ENCODE measurements at regions not wholly inside any gene's neighbourhood (a gene's known extent, or its start where the extent isn't known, plus 50 kb on each side); places are given as distances from the start of the nearest gene placed in this dataset.

DNA sequence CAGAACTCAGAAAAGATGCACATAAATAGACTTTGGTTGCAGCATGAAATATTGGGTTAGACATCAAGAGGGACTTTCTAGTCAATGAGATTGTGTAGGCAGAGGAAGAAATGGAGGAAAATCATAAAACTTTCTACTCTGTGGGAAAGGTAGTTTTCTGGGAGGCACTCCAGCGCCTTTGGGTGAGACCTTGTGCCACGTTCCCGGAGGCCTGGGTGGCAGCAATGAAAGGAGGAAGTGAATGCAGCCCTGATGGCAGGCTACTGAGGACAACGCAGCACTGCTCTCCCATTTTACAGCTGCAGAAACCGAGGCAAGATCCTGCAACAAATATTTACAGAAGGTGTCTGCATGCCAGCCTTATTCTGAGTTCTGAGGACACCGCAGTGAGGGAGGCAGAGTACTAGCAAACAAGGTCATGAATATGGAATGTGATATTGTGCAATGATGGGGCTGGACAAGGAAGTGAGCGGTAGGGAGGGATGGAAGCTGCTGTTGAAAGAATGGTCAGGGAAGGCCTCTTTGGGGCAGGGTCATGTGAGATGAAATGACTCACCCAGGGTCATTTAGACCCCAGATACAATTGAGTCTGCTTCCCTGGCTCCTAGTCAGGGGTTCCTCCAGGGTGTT is 159.1 kb downstream of the TFAP2C start:
- TF ChIP-seq CTCF (IDR thresholded peaks at IDR 0.05) (no peak), POLR2A (IDR thresholded peaks at IDR 0.05) (no peak)

Measured in vagina (tissue), 2 donors.